ENCODE measurements at regions not wholly inside any gene's neighbourhood (a gene's known extent, or its start where the extent isn't known, plus 50 kb on each side); places are given as distances from the start of the nearest gene placed in this dataset.

- DNase-seq (ENCODE audit: low spot score): no peak
Measured at GRCh38 chr9:79015951-79016350, 555.8 kb upstream of the TLE4 start.

GRCh38 chr9:79020276-79020675 lies 551.5 kb upstream of the TLE4 start:
- DNase-seq (ENCODE audit: low spot score): no peak

- no peak for DNase-seq (ENCODE audit: low spot score)
Measured at GRCh38 chr9:79021084-79021483, 550.7 kb upstream of the TLE4 start.

DNA sequence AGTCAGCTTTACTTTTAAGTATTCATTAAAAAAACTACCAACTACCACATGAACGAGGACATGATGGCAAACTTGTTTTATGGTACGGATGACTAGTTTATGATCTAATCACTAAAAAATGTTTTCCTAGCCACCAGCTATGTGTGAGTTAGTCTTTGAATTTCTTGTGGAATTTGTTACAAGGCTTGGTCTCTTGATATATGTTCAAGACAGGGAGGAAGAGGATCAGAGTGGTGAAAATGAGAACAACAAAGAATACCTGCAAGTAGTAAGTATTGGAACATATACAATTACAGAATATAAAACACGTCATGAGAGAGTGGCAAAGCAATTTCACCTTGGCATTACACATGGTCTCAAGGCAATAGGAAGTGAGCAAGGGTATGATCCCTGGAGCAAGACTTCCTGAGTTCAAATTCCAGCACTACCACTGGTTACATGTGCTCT lies 548.6 kb upstream of the TLE4 start:
- no peak for DNase-seq (ENCODE audit: low spot score)

GRCh38 chr9:79026316-79026715 lies 545.4 kb upstream of the TLE4 start:
- DNase-seq (ENCODE audit: low spot score): no peak

GRCh38 chr9:79028101-79028500 lies 543.7 kb upstream of the TLE4 start:
- DNase-seq (ENCODE audit: low spot score): no peak

- no peak for DNase-seq (ENCODE audit: low spot score)
Measured at GRCh38 chr9:79034583-79034982, 537.2 kb upstream of the TLE4 start.

- DNase-seq (ENCODE audit: low spot score): no peak
Measured at GRCh38 chr9:79037338-79037737, 534.4 kb upstream of the TLE4 start.

GRCh38 chr9:79040671-79041070 lies 531.1 kb upstream of the TLE4 start:
- DNase-seq (ENCODE audit: low spot score): no peak

GRCh38 chr9:79041266-79041665 lies 530.5 kb upstream of the TLE4 start:
- DNase-seq (ENCODE audit: low spot score): no peak

GRCh38 chr9:79043916-79044315 lies 527.8 kb upstream of the TLE4 start:
- DNase-seq (ENCODE audit: low spot score): no peak

DNA sequence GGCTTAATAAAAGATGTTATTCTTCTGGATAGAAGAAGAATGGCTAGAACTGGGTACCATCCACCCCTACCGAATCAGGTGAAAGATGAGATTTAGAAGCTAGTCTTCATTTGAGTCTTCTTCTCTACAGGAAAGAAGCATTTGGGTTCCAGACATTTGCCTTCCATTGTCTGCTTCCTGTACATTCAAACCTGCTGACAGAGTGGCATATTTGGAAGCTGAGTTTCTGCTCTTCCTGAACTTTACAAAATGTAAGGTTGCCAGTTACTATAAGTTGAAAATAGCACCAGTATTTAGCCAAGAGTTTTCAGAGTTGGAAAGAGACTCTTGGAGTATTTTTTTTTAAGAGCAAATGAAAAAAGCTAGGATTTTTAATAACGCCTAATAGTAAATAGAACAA lies 525.4 kb upstream of the TLE4 start:
- DNase-seq (ENCODE audit: low spot score): no peak

DNA sequence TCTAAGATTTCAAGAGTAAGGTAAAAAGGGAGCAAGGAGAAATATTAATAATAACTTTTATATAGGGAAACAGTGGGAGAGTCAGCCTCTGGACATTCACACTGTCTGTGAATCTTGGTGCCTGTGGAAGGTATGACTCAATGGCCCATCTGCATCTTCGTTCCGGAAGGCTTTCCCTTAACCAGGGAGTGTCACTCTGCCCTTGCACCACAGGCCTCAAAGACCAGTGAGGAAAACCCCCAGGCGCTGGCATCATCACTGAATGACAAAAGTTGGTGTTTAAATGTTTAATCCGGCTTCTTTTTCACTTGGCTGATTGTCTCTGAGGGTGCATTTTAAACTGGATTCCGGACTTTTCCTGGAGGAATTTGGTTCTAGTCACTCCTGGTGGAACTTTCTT lies 522.4 kb upstream of the TLE4 start:
- no peak for DNase-seq (ENCODE audit: low spot score)

DNA sequence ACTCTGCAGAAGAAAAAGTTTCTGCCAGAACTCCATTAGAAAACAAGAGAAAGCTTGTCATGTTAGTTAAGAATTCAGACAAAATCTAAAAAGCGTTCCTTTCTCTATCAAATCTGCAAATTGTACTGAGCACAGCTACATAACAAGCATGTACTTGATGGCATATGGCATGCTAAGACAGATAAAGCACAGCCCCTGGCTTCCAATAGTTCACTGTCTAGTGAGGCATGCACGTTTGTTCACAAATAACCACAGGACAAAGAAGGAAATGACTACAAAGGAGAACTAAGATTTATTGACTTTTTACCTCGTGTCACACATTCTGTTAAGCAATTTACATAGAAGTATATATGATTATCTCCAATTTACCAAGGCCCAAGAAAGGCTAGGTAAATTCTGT lies 518.2 kb upstream of the TLE4 start:
- DNase-seq (ENCODE audit: low spot score): no peak

- no peak for DNase-seq (ENCODE audit: low spot score)
Measured at GRCh38 chr9:79054500-79054899, 517.3 kb upstream of the TLE4 start.

GRCh38 chr9:79056041-79056440 lies 515.7 kb upstream of the TLE4 start:
- DNase-seq (ENCODE audit: low spot score): no peak

GRCh38 chr9:79057576-79057975 lies 514.2 kb upstream of the TLE4 start:
- DNase-seq (ENCODE audit: low spot score): no peak

- DNase-seq (ENCODE audit: low spot score): no peak
Measured at GRCh38 chr9:79060766-79061165, 511.0 kb upstream of the TLE4 start.

DNA sequence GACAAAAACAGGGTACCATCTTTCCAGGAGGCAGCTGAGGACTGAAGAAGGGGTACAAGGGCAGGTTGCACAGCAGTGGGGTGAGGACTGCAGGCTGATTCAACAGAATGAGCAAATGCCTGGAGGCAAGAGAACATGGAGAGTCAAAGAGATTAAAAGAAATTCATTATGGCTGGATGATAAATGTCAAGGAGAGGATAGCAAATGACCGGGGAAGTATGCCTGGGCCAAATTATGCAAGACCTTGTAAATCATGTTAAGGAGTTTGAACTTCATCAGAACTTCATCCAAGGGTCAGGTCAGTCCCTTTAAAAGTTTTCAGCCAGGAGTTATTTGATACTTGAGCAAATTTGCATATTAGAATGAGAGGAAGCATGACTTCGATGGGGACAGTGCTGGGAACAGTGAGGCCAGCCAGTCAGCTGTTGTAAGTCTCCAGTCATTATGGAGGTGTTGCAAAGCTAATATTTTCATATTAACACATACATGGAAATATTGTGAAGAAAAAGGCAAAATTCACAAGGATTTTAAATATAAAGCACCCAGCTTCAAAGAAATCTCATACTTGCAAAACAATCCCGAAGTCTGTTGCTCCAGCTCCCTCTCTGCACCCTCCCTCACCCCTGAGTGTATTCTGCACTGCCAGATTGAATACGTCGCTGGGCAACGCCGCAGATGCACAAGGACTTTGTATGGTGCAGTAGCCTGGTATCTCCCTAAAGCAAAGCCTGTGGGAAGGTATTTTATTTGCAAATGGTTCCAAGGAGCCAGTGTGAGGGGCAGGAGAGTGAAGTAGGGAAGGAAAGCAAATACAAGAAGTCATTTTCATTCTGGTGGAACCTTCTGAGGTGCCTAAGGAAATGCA lies 509.8 kb upstream of the TLE4 start:
- no peak for DNase-seq (ENCODE audit: low spot score)

- no peak for DNase-seq (ENCODE audit: low spot score)
Measured at GRCh38 chr9:79073201-79073600, 498.6 kb upstream of the TLE4 start.

DNA sequence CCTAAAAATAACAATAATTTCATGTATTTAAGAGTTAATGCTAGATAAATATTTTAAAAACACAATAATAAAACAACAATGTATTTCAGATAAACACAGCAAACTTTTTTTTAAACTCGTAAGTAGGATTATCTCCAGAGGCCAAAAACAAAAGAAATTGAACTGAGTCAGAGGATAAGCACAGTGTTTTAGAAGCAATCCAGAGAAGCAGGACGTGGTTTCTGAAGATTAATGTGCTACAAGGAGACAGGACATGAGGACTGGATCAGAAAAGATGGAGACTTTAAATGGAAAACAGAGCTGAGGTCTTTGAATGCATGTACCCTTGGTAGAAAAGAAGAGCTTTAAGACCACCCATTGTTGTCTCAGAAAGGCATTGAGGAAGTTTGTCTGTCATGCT lies 491.2 kb upstream of the TLE4 start:
- no peak for DNase-seq (ENCODE audit: low spot score)

GRCh38 chr9:79083621-79084020 lies 488.1 kb upstream of the TLE4 start:
- DNase-seq (ENCODE audit: low spot score): no peak

- no peak for DNase-seq (ENCODE audit: low spot score)
Measured at GRCh38 chr9:79087133-79087532, 484.6 kb upstream of the TLE4 start.

DNA sequence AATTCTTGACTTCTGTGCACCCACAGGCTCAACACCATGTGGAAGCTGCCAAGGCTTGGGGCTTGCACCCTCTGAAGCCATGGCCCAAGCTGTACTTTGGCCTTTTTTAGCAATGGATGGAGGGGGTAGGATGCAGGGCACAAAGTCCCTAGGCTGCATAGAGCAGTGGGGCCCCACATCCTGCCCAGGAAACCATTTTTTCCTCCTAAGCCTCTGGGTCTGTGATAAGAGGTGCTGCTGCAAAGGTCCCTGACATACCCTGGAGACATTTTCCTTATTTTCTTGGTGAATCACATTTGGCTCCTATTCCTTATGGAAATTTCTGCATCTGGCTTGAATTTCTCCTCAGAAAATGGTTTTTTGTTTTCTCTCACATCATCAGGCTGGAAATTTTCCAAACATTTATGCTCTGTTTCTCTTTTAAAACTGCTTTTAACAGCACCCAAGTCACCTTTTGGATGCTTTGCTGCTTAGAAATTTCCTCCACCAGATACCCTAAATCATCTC lies 482.7 kb upstream of the TLE4 start:
- no peak for DNase-seq (ENCODE audit: low spot score)
